HEK293 (cell line): ENCODE measurements at regions not wholly inside any gene's neighbourhood (a gene's known extent, or its start where the extent isn't known, plus 50 kb on each side); places are given as distances from the start of the nearest gene placed in this dataset.

Experiments
- CTCF ChIA-PET: fragments of 350-600 bp; formaldehyde crosslinking; extraction: SDS; loops from one replicate; lab custom pipeline; 2021; ENCODE audit warnings: antibody characterized with exemption; lab: Yijun Ruan, JAX
- POLR2A ChIA-PET: fragments of 300-600 bp; formaldehyde crosslinking; extraction: SDS; loops from one replicate; lab custom pipeline; 2020; ENCODE audit warnings: antibody characterized with exemption, inconsistent platforms; lab: Yijun Ruan, JAX
- H3K27ac ChIP-seq: fragments of 200-500 bp; sonication (Bioruptor generic); 2 replicates; pipeline ENCODE4 v1.5.1; 2014; ENCODE audit warnings: low read depth, low read length, control low read depth, inconsistent platforms; ENCODE audit errors: extremely low read depth
- H3K36me3 ChIP-seq, 2 experiments: fragments of 200-500 bp in 1 of 2; sonication (Bioruptor generic) in 1 of 2; 1 replicate in 1 of 2; 2 replicates in 1 of 2; pipeline ENCODE4 v1.5.1; 2014 to 2017; ENCODE audit warnings: inconsistent platforms in 2 of 2, low read length in 2 of 2; ENCODE audit not compliant: control insufficient read depth in 2 of 2, insufficient read depth in 1 of 2
- H3K4me1 ChIP-seq: fragments of 200-500 bp; sonication (Bioruptor generic); 2 replicates; pipeline ENCODE4 v1.5.1; 2014; ENCODE audit warnings: mild to moderate bottlenecking, low read length, inconsistent platforms; ENCODE audit not compliant: control insufficient read depth, insufficient read depth
- H3K4me3 ChIP-seq: 2 replicates; pipeline ENCODE4 v1.5.1; 2011; ENCODE audit warnings: low read depth, mild to moderate bottlenecking, control low read depth, low read length, moderate library complexity
- H3K9me3 ChIP-seq: fragments of 200-500 bp; sonication (Bioruptor generic); 2 replicates; pipeline ENCODE4 v1.5.1; 2014; ENCODE audit warnings: low read depth, low read length, inconsistent platforms; ENCODE audit not compliant: control insufficient read depth, insufficient read depth
- BCL6B ChIP-seq: fragments of 450-650 bp; formaldehyde crosslinking; IDR thresholded peaks from 2 replicates; pipeline ENCODE4 v1.5.1; 2017; ENCODE audit warnings: missing biosample characterization, missing genetic modification characterization
- GLIS2 ChIP-seq: fragments of 450-650 bp; formaldehyde crosslinking; IDR thresholded peaks from 2 replicates; pipeline ENCODE4 v1.5.1; 2016; ENCODE audit warnings: missing biosample characterization, missing genetic modification characterization
- HOXC10 ChIP-seq: sonication (generic); formaldehyde crosslinking; IDR thresholded peaks from 2 replicates; pipeline ENCODE4 v1.8.1; 2023; ENCODE audit warnings: mild to moderate bottlenecking, missing genetic modification reagents
- KLF16 ChIP-seq: fragments of 450-650 bp; formaldehyde crosslinking; IDR thresholded peaks from 2 replicates; pipeline ENCODE4 v1.5.1; 2017; ENCODE audit warnings: missing biosample characterization, missing genetic modification characterization
- MYNN ChIP-seq: fragments of 450-650 bp; formaldehyde crosslinking; IDR thresholded peaks from 2 replicates; pipeline ENCODE4 v1.5.1; 2016; ENCODE audit warnings: missing biosample characterization, missing genetic modification characterization, borderline replicate concordance
- PATZ1 ChIP-seq: fragments of 450-650 bp; formaldehyde crosslinking; IDR thresholded peaks from 2 replicates; pipeline ENCODE4 v1.5.1; 2016; ENCODE audit warnings: missing biosample characterization, missing genetic modification characterization
- PRDM6 ChIP-seq: fragments of 450-650 bp; formaldehyde crosslinking; IDR thresholded peaks from 2 replicates; pipeline ENCODE4 v1.5.1; 2017; ENCODE audit warnings: missing biosample characterization, missing genetic modification characterization
- ZBTB26 ChIP-seq: fragments of 450-650 bp; formaldehyde crosslinking; optimal IDR thresholded peaks from 2 replicates; pipeline ENCODE3; 2016; ENCODE audit warnings: missing biosample characterization, mild to moderate bottlenecking, missing genetic modification characterization
- ZBTB8A ChIP-seq: fragments of 450-650 bp; formaldehyde crosslinking; IDR thresholded peaks from 2 replicates; pipeline ENCODE4 v1.5.1; 2016; ENCODE audit warnings: missing biosample characterization, missing genetic modification characterization
- ZNF132 ChIP-seq: fragments of 450-650 bp; formaldehyde crosslinking; IDR thresholded peaks from 2 replicates; pipeline ENCODE4 v1.5.1; 2017; ENCODE audit warnings: missing biosample characterization, missing genetic modification characterization, borderline replicate concordance
- ZNF19 ChIP-seq: fragments of 450-650 bp; formaldehyde crosslinking; IDR thresholded peaks from 2 replicates; pipeline ENCODE4; 2016; ENCODE audit warnings: missing biosample characterization, missing genetic modification characterization, low read depth
- ZNF24 ChIP-seq: fragments of 450-650 bp; formaldehyde crosslinking; IDR thresholded peaks from 2 replicates; pipeline ENCODE4 v1.5.1; 2016; ENCODE audit warnings: missing biosample characterization, missing genetic modification characterization
- ZNF37A ChIP-seq: fragments of 450-650 bp; IDR thresholded peaks from 2 replicates; pipeline ENCODE4 v1.5.1; 2018; ENCODE audit warnings: missing biosample characterization, missing genetic modification characterization
- ZNF394 ChIP-seq: fragments of 450-650 bp; formaldehyde crosslinking; IDR thresholded peaks from 2 replicates; pipeline ENCODE4 v1.5.1; 2016; ENCODE audit warnings: missing biosample characterization, missing genetic modification characterization, mild to moderate bottlenecking, moderate library complexity, borderline replicate concordance
- ZNF404 ChIP-seq: fragments of 450-650 bp; formaldehyde crosslinking; IDR thresholded peaks from 2 replicates; pipeline ENCODE4 v1.5.1; 2017; ENCODE audit warnings: missing biosample characterization, missing genetic modification characterization
- ZNF501 ChIP-seq: fragments of 450-650 bp; formaldehyde crosslinking; IDR thresholded peaks from 2 replicates; pipeline ENCODE4 v1.5.1; 2016; ENCODE audit warnings: missing biosample characterization, missing genetic modification characterization
- ZNF514 ChIP-seq: fragments of 450-650 bp; formaldehyde crosslinking; IDR thresholded peaks from 2 replicates; pipeline ENCODE4 v1.5.1; 2016; ENCODE audit warnings: missing biosample characterization, missing genetic modification characterization
- ZNF518A ChIP-seq: fragments of 450-650 bp; formaldehyde crosslinking; conservative IDR thresholded peaks from 2 replicates; pipeline ENCODE4 v1.5.1; 2016; ENCODE audit warnings: low read depth, missing biosample characterization, missing genetic modification characterization
- ZNF530 ChIP-seq: fragments of 450-650 bp; formaldehyde crosslinking; IDR thresholded peaks from 2 replicates; pipeline ENCODE4 v1.5.1; 2016; ENCODE audit warnings: low read depth, missing biosample characterization, missing genetic modification characterization
- ZNF596 ChIP-seq: fragments of 450-650 bp; IDR thresholded peaks from 2 replicates; pipeline ENCODE4 v1.5.0; 2018; ENCODE audit warnings: missing biosample characterization, mild to moderate bottlenecking, missing genetic modification characterization, moderate library complexity
- ZNF624 ChIP-seq: fragments of 450-650 bp; formaldehyde crosslinking; IDR thresholded peaks from 2 replicates; pipeline ENCODE4 v1.5.1; 2017; ENCODE audit warnings: missing biosample characterization, missing genetic modification characterization
- ZNF830 ChIP-seq: fragments of 450-650 bp; IDR thresholded peaks from 2 replicates; pipeline ENCODE4 v1.5.0; 2018; ENCODE audit warnings: missing biosample characterization, missing genetic modification characterization, low read depth, mild to moderate bottlenecking, moderate library complexity
- ZSCAN4 ChIP-seq: fragments of 450-650 bp; formaldehyde crosslinking; IDR thresholded peaks from 2 replicates; pipeline ENCODE4 v1.5.1; 2017; ENCODE audit warnings: missing biosample characterization, missing genetic modification characterization

GRCh38 chr5:143480001-143480400, 76.5 kb upstream of the NR3C1 start:
- TF ChIP-seq ZNF514 (tag by site-specific recombination) (no peak), HOXC10 (CRISPR knock-in tag) (no peak), ZNF394 (tag by site-specific recombination) (no peak), BCL6B (tag by site-specific recombination) (no peak), ZNF19 (tag by site-specific recombination) (no peak), ZNF404 (tag by site-specific recombination) (no peak), ZNF132 (tag by site-specific recombination) (no peak), PATZ1 (no peak), ZNF624 (tag by site-specific recombination) (no peak), ZBTB26 (tag by site-specific recombination) (no peak), ZBTB8A (no peak), PRDM6 (tag by site-specific recombination) (no peak), ZNF24 (tag by site-specific recombination) (no peak), ZNF596 (no peak), ZSCAN4 (tag by site-specific recombination) (no peak), KLF16 (tag by site-specific recombination) (no peak)
- TF ChIP-seq, all 188 proteins: peak for 0

GRCh38 chr5:143479394-143479793, 75.9 kb upstream of the NR3C1 start:
- ChIA-PET POLR2A (no interaction called here), CTCF (interaction anchor here (0.8 kb wide), 1 partner anchor 11 kb away, joined by 3 read pairs; no protein-coding TSS in a partner anchor)
- TF ChIP-seq ZNF830 (tag by site-specific recombination) (no peak), MYNN (tag by site-specific recombination) (no peak), ZNF37A (no peak), ZNF501 (tag by site-specific recombination) (no peak), GLIS2 (tag by site-specific recombination) (no peak), ZNF530 (tag by site-specific recombination) (no peak), ZNF518A (no peak)

More at GRCh38 chr5:143480001-143480400, 76.5 kb upstream of the NR3C1 start:
- Histone ChIP-seq H3K9me3 (no peaks in the 10 kb centered on the region), H3K27ac (no peak overlapping the region), H3K4me3 (no peak overlapping the region), H3K36me3 (no peaks in the 10 kb centered on the region), H3K4me1 (no peaks in the 10 kb centered on the region)
- ChIA-PET POLR2A (no interaction called here), CTCF (interaction anchor here (0.8 kb wide), 1 partner anchor 11 kb away, joined by 3 read pairs; no protein-coding TSS in a partner anchor)

More at GRCh38 chr5:143479394-143479793, 75.9 kb upstream of the NR3C1 start:
- Histone ChIP-seq H3K9me3 (no peaks in the 10 kb centered on the region), H3K27ac (no peak overlapping the region), H3K4me3 (no peak overlapping the region), H3K4me1 (no peaks in the 10 kb centered on the region), H3K36me3 (no peaks in the 10 kb centered on the region)
